H1 (cell line): ENCODE measurements at regions not wholly inside any gene's neighbourhood (a gene's known extent, or its start where the extent isn't known, plus 50 kb on each side); places are given as distances from the start of the nearest gene placed in this dataset.

ENCODE experiments used
- CBX5 ChIP-seq: fragments of 300-800, 300-1000 bp; sonication (generic); IDR thresholded peaks from 2 replicates; pipeline ENCODE4 v1.7.1; 2016; ENCODE audit warnings: antibody characterized with exemption, low read length, low read depth
- CTCF ChIP-seq, 3 experiments: IDR thresholded peaks; 1 replicate in 2 of 3; 2 replicates in 1 of 3; pipeline versions ENCODE4 v1.5.1 to v1.6.1; 2011; ENCODE audit warnings: low read length in 3 of 3, mild to moderate bottlenecking in 3 of 3, inconsistent platforms in 2 of 3, low read depth in 1 of 3, moderate library complexity in 1 of 3; ENCODE audit not compliant: insufficient read depth in 1 of 3; ENCODE audit errors: control extremely low read depth in 1 of 3
- GABPA ChIP-seq: IDR thresholded peaks from 2 replicates; pipeline ENCODE4 v1.6.1; 2011; ENCODE audit warnings: mild to moderate bottlenecking, low read length, moderate library complexity, borderline replicate concordance; ENCODE audit not compliant: insufficient read depth
- MAX ChIP-seq: IDR thresholded peaks from 2 replicates; pipeline ENCODE4 v1.6.1; 2012; ENCODE audit warnings: inconsistent platforms
- POLR2A ChIP-seq, 2 experiments: IDR thresholded peaks; 1 replicate in 1 of 2; 2 replicates in 1 of 2; pipeline ENCODE4 v1.6.1; 2011; ENCODE audit warnings: low read depth in 2 of 2, low read length in 2 of 2, mild to moderate bottlenecking in 2 of 2; ENCODE audit errors: control extremely low read depth in 1 of 2
- SAP30 ChIP-seq: fragments of 300-600 bp; sonication (generic); IDR thresholded peaks from 2 replicates; pipeline ENCODE4 v1.7.1; 2012; ENCODE audit warnings: low read length, moderate library complexity, mild to moderate bottlenecking, inconsistent platforms; ENCODE audit not compliant: insufficient read depth, insufficient replicate concordance

GRCh38 chr17:11023639-11024479, 186.0 kb upstream of the PIRT start:
- TF ChIP-seq CTCF (IDR thresholded peaks at IDR 0.05; ENCODE audit: control extremely low read depth in 1 of 3, insufficient read depth in 1 of 3, low read depth in 1 of 3, low read length in 3 of 3) (no peak), POLR2A (IDR thresholded peaks at IDR 0.05; ENCODE audit: control extremely low read depth in 1 of 2, low read depth in 2 of 2, low read length in 2 of 2) (no peak), MAX (no peak), GABPA (no peak), CBX5 (no peak), SAP30 (no peak)
